ENCODE measurements at regions not wholly inside any gene's neighbourhood (a gene's known extent, or its start where the extent isn't known, plus 50 kb on each side); places are given as distances from the start of the nearest gene placed in this dataset.

- no peak for DNase-seq (ENCODE audit: low read depth)
- no peak for TF ChIP-seq CTCF (IDR thresholded peaks at IDR 0.05; ENCODE audit: insufficient read depth, low read depth, low read length)
- no peak overlapping the region for H3K4me3 ChIP-seq (ENCODE audit: low read depth, low read length)
Measured at GRCh38 chr4:178242655-178243054, 800.4 kb upstream of the AGA start.

GRCh38 chr4:178244785-178245184, 802.5 kb upstream of the AGA start:
- no peak overlapping the region for H3K4me3 ChIP-seq (ENCODE audit: low read depth, low read length)
- DNase-seq (ENCODE audit: low read depth): no peak
- no peak for TF ChIP-seq CTCF (IDR thresholded peaks at IDR 0.05; ENCODE audit: insufficient read depth, low read depth, low read length)

- no peak for DNase-seq (ENCODE audit: low read depth)
Measured at GRCh38 chr4:178255172-178255571, 812.9 kb upstream of the AGA start.

GRCh38 chr4:178258603-178259002, 816.4 kb upstream of the AGA start:
- no peak for TF ChIP-seq CTCF (IDR thresholded peaks at IDR 0.05; ENCODE audit: insufficient read depth, low read depth, low read length)
- DNase-seq (ENCODE audit: low read depth): no peak
- no peak overlapping the region for H3K4me3 ChIP-seq (ENCODE audit: low read depth, low read length)

More at GRCh38 chr4:178255172-178255571, 812.9 kb upstream of the AGA start:
- TF ChIP-seq CTCF (IDR thresholded peaks at IDR 0.05; ENCODE audit: insufficient read depth, low read depth, low read length): no peak
- no peak overlapping the region for H3K4me3 ChIP-seq (ENCODE audit: low read depth, low read length)

GRCh38 chr4:178259566-178259965, 817.3 kb upstream of the AGA start:
- no peak for TF ChIP-seq CTCF (IDR thresholded peaks at IDR 0.05; ENCODE audit: insufficient read depth, low read depth, low read length)
- H3K4me3 ChIP-seq (ENCODE audit: low read depth, low read length): no peak overlapping the region
- no peak for DNase-seq (ENCODE audit: low read depth)

GRCh38 chr4:178264001-178264400, 821.8 kb upstream of the AGA start:
- DNase-seq (ENCODE audit: low read depth): no peak
- no peak for TF ChIP-seq CTCF (IDR thresholded peaks at IDR 0.05; ENCODE audit: insufficient read depth, low read depth, low read length)

GRCh38 chr4:178271386-178271785, 829.1 kb upstream of the AGA start:
- no peak overlapping the region for H3K4me3 ChIP-seq (ENCODE audit: low read depth, low read length)
- TF ChIP-seq CTCF (IDR thresholded peaks at IDR 0.05; ENCODE audit: insufficient read depth, low read depth, low read length): no peak
- DNase-seq (ENCODE audit: low read depth): no peak

More at GRCh38 chr4:178264001-178264400, 821.8 kb upstream of the AGA start:
- no peak overlapping the region for H3K4me3 ChIP-seq (ENCODE audit: low read depth, low read length)
